ENCODE measurements at regions not wholly inside any gene's neighbourhood (a gene's known extent, or its start where the extent isn't known, plus 50 kb on each side); places are given as distances from the start of the nearest gene placed in this dataset.

DNA sequence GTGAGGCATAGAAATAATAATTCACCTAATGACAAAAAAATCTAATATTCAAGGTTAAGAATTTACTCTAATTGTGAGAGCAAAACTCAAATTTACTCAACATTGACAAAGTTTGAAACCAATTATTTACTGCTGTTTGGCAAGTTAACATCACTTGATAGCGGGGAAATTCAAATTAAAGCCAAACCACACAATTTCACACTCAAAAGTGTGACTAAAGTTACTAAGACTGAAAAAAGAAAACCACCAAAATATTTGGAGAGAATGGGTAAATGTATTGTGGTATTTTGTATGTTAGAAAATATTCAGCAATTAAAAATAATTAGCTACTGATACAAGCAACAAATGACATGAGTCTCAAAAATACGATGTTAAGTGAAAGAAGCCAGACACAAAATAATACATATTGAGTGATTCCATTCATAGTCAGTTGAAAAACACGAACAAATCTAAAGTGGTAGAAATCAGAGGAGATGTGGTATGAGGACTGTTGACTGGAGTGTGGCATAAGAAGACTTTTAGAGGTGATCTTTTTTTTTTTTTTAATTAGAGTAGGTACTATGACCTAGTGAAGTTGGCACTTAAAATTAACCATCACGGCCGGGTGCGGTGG lies 541.4 kb upstream of the ATXN8OS start:
- Mint-ChIP-seq H3K4me1 (ENCODE audit: low read depth) (no peaks in the 10 kb centered on the region), H3K9me3 (peaks cover 3% of the 10 kb centered on the region)
- intact Hi-C loops (cut with micrococcal nuclease) = no loop called here

DNA sequence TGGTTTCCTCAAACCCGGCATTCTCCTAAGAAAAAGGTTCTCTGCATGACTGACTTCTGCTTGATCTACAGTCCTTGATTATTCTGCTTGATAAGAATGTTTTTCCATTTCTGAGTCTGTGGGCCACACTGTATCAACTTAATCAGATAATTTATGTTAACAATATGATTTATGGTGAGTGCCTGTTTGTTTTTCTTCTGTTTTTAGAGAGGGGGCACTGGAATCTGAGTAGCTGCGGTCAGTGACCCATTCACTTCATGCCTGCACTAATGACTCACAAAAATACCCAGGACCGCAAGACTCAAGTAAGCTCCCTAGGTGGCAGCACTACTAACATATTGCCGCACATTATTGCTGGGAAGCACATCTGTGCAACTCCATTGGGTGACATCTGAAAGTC lies 542.3 kb upstream of the ATXN8OS start:
- Mint-ChIP-seq H3K36me3 (ENCODE audit: low read depth) (no peaks in the 10 kb centered on the region), H3K9me3 (no peaks in the 10 kb centered on the region), H3K4me1 (ENCODE audit: low read depth) (no peaks in the 10 kb centered on the region), H3K27ac (no peak overlapping the region), H3K4me3 (no peak overlapping the region), H3K27me3 (no peaks in the 10 kb centered on the region)
- ATAC-seq = no peak
- intact Hi-C loops (cut with micrococcal nuclease) = no loop called here
- CTCF ChIA-PET = interaction anchor here (1.3 kb wide), 1 partner anchor 124 kb away, joined by 3 read pairs; no protein-coding TSS in a partner anchor
- POLR2A ChIA-PET = no interaction called here
- DNase-seq = peak; percentile 4
- TF ChIP-seq, protein P1, sequence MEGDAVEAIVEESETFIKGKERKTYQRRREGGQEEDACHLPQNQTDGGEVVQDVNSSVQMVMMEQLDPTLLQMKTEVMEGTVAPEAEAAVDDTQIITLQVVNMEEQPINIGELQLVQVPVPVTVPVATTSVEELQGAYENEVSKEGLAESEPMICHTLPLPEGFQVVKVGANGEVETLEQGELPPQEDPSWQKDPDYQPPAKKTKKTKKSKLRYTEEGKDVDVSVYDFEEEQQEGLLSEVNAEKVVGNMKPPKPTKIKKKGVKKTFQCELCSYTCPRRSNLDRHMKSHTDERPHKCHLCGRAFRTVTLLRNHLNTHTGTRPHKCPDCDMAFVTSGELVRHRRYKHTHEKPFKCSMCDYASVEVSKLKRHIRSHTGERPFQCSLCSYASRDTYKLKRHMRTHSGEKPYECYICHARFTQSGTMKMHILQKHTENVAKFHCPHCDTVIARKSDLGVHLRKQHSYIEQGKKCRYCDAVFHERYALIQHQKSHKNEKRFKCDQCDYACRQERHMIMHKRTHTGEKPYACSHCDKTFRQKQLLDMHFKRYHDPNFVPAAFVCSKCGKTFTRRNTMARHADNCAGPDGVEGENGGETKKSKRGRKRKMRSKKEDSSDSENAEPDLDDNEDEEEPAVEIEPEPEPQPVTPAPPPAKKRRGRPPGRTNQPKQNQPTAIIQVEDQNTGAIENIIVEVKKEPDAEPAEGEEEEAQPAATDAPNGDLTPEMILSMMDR (IDR thresholded peaks at IDR 0.05) = no peak

More for the DNA sequence above, 541.4 kb upstream of the ATXN8OS start:
- TF ChIP-seq, protein P1 (IDR thresholded peaks at IDR 0.05) = no peak
- Mint-ChIP-seq H3K27me3 (no peaks in the 10 kb centered on the region), H3K4me3 (no peak overlapping the region), H3K36me3 (ENCODE audit: low read depth) (no peaks in the 10 kb centered on the region), H3K27ac (no peak overlapping the region)
- no peak for ATAC-seq
- DNase-seq = no peak
- ChIA-PET POLR2A (no interaction called here), CTCF (interaction anchor here (1.3 kb wide), 1 partner anchor 125 kb away, joined by 3 read pairs; no protein-coding TSS in a partner anchor)

DNA sequence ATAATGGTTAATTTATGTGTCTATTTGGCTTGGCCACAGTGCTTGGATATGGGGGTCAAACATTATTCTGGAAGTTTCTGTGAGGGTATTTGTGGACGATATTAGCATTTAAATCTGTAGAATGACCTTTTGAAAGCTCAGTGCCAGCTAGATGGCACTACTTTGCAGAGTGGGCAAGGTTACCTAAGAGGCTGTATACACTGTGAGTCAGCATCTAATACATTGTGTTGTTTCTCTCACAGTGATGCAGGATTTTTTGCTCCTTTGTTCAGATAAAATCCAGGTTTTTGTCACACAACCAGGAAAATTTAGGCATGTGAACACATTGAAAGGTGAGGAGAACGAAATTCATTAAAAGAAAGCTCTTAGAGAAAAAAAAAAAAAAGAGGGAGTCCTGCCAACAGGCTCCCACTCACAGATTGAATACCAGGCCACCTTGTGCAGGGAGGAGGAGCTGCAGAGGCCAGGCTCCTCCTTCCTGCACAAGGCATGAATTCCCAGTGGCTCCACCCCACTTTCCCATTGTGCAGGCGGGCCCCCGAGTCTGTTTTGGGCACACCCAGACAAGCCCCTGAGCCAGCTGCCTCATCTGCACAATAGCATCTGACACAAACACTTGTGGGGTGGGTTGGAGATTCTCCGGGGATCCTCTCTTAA lies 551.0 kb upstream of the ATXN8OS start:
- no peaks in the 10 kb centered on the region for H3K36me3 Mint-ChIP-seq (ENCODE audit: low read depth)
- H3K27ac Mint-ChIP-seq = no peak overlapping the region
- H3K4me3 Mint-ChIP-seq = no peak overlapping the region
- ATAC-seq = no peak
- ChIA-PET POLR2A (no interaction called here), CTCF (no interaction called here)
- no peak for DNase-seq
- no peaks in the 10 kb centered on the region for H3K4me1 Mint-ChIP-seq (ENCODE audit: low read depth)
- intact Hi-C loops (cut with micrococcal nuclease) = no loop called here
- TF ChIP-seq, protein P1 (IDR thresholded peaks at IDR 0.05) = no peak
- H3K9me3 Mint-ChIP-seq = no peaks in the 10 kb centered on the region
- H3K27me3 Mint-ChIP-seq = no peaks in the 10 kb centered on the region

DNA sequence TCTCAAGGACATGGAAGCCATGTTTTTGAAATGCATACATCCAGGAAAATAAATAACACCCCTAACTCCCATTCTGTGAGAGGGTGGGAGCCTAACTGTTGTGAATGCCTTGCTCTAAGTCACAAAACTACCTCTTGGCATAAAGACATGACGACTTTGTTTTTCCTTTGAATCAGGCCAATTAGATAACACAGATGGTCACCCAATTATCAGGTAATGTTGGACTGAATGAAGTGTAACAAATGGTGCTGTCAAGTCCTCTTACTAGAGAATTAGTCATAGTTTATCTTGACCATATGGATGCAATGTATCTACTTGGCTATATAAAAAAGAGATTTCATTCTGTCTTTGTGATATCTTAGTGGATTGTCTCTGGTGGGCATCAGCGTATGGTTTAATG lies 553.6 kb upstream of the ATXN8OS start:
- TF ChIP-seq, protein P1 (IDR thresholded peaks at IDR 0.05) = no peak
- POLR2A ChIA-PET = no interaction called here
- no peak for DNase-seq

DNA sequence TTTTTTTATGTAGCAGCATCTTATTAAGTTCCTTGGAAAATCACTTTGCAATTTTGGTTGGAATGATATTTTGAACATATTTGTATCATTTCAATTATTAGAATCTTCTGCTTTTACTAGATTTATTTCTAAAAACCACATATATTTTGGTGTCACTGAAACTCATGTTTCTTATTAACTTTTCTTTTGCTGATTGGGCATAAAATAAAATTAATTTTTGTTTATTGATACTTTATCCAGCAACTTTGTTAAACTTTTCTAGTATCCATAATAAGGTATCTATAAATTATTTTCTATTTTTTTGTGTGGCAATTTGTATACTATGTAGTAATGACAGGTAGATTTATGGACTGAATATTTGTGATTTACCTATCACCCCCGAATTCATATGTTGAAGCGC lies 556.4 kb upstream of the ATXN8OS start:
- TF ChIP-seq, protein P1 (IDR thresholded peaks at IDR 0.05) = no peak
- Mint-ChIP-seq H3K9me3 (peaks cover 3% of the 10 kb centered on the region), H3K27ac (no peak overlapping the region), H3K4me3 (no peak overlapping the region), H3K4me1 (ENCODE audit: low read depth) (no peaks in the 10 kb centered on the region), H3K27me3 (no peaks in the 10 kb centered on the region), H3K36me3 (ENCODE audit: low read depth) (no peaks in the 10 kb centered on the region)
- ATAC-seq (no peak), DNase-seq (no peak)
- ChIA-PET POLR2A (no interaction called here), CTCF (no interaction called here)
- intact Hi-C loops (cut with micrococcal nuclease) = no loop called here

More for the DNA sequence above, 553.6 kb upstream of the ATXN8OS start:
- intact Hi-C loops (cut with micrococcal nuclease) = no loop called here
- no peak overlapping the region for H3K27ac Mint-ChIP-seq
- CTCF ChIA-PET = no interaction called here
- peaks cover 3% of the 10 kb centered on the region for H3K9me3 Mint-ChIP-seq
- H3K4me3 Mint-ChIP-seq = no peak overlapping the region
- no peaks in the 10 kb centered on the region for H3K36me3 Mint-ChIP-seq (ENCODE audit: low read depth)
- no peaks in the 10 kb centered on the region for H3K4me1 Mint-ChIP-seq (ENCODE audit: low read depth)
- H3K27me3 Mint-ChIP-seq = no peaks in the 10 kb centered on the region
- no peak for ATAC-seq

Data from activated CD8-positive, alpha-beta T cell treated with anti-CD3 and anti-CD28 coated beads for 36 hours (primary cell).